Right forelimb (tissue), 1 donor: ENCODE measurements at regions not wholly inside any gene's neighbourhood (a gene's known extent, or its start where the extent isn't known, plus 50 kb on each side); places are given as distances from the start of the nearest gene placed in this dataset.
A peak's percentile ranks its signal among the peaks of the same experiment; 100 is the strongest.

ENCODE experiments used
- DNase-seq: peaks from one replicate; pipeline ENCODE4 v3.0.0-alpha.2; 2018

- no peak for DNase-seq
Measured at GRCh38 chr3:66751842-66752241, 246.3 kb upstream of the KBTBD8 start.

DNA sequence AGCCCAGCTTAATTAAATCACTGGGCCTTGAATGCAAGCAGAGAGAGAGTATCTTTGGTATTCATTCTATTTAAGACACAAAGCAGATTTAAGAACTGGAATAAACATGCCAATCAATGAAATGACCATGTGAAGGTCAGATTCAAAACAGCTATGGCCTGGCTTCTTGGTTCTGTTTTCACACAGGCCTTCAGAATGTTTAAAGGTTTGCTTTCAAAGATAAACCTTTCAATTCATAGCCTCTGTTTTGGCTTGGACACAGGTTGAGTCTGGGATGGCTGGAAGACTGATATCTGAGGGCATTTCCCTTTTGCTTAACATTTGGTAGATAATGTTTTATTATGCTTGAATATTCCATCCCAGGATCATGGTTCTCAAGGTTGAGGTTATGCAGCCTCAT, 244.4 kb upstream of the KBTBD8 start:
- no peak for DNase-seq

- no peak for DNase-seq
Measured at GRCh38 chr3:66754613-66755012, 243.5 kb upstream of the KBTBD8 start.

GRCh38 chr3:66755924-66756323, 242.2 kb upstream of the KBTBD8 start:
- no peak for DNase-seq

DNA sequence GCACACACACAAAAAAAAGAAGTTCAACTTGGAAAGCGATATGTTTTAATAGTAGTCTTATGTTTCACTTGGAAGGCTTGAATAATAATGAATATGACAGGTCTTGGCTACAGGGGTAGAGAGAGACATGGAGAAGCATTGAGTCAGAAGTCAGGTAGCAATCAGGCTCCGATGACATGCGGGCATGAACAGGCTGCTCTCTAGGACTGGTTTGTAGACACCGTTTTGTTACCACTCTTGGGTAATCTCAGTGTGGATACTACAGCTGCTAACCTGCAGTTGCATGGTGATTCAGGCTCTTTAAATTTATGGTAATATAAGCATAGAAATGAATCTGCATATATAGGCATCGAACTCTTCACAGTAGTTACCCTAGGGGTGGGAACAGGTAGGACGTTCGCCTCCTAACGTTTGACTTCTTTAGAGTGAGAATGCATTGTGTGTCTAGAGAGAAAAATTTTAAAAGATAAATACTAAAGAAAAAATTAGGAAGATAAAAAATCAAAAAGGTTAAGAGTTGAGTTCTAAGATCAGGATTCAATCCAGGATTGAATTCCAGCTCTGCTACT, 241.6 kb upstream of the KBTBD8 start:
- no peak for DNase-seq

- no peak for DNase-seq
Measured at GRCh38 chr3:66761093-66761780, 236.9 kb upstream of the KBTBD8 start.

DNA sequence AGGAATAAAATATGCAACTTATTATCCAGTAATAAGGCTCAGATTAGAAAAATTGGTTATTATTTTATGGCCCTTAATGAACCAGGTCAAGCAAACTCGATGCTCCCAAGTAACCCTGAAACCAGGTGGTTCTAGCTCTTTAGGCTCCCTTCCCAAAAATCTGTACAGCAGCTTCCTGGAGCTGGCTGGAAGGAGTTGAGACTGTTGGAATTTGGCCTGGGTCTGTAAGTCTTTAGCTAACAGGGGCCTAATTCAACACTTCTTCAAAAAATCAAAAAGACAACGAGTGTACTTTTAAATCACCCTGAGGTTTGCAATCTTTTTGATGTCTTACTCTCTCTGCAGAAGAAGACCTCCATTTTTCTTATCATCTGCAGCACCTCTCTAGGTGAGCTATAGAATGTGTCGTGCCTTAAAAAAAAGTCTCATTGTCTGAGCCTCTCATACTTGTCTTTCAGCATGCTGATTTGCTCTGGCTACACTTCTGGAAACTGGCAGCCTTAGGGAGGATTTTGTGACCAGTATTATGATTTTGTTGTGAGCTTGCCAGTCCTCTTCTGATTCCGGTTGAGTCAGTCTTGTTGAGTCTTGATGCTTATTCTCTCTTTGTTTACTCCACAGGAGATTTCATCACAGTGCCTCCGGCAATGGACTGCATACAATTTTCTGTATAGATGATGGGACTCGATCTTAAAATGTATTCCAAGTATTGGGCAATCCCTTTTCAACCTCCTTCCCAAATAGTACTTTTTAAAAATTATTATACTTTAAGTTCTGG, 235.0 kb upstream of the KBTBD8 start:
- no peak for DNase-seq

DNA sequence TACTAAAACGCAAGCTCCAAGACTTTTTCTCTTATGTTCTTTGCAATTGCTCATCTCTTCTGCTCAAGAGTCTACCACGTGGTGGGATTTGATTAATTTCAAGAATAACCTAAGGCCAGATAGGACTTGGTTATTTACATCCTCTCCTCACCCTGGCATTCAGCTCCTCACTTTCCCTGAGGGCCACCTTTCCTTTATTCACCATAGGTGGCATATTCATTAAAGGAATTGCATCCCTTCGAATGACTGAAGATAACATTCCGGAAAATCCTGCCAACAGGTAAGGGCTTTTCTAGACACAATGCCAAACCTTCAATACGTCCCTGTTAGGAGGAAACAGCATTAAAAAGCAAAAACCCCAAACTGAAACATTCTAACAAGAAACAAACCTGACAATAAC, 220.0 kb upstream of the KBTBD8 start:
- no peak for DNase-seq

DNA sequence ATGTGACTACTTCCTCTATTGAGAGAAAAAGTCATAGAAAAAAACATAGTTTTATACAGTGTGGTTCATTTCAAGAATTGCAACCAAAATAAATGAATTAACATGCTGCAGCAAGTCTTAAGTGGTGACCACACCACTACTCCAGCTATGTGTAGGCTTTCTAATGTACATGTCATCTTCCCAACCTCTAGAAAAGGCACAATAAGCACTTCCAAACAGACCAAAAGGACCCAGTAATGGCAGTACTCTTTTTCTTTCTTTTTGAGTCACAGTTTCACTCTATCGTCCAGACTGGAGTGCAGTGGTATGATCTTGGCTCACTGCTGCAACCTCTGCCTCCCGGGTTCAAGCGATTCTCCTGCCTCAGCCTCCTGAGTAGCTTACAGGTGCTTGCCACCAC, 219.3 kb upstream of the KBTBD8 start:
- DNase-seq: no peak

- DNase-seq: no peak
Measured at GRCh38 chr3:66785191-66785909, 212.8 kb upstream of the KBTBD8 start.

- no peak for DNase-seq
Measured at GRCh38 chr3:66789580-66790237, 208.4 kb upstream of the KBTBD8 start.

- no peak for DNase-seq
Measured at GRCh38 chr3:66792086-66792485, 206.0 kb upstream of the KBTBD8 start.

DNA sequence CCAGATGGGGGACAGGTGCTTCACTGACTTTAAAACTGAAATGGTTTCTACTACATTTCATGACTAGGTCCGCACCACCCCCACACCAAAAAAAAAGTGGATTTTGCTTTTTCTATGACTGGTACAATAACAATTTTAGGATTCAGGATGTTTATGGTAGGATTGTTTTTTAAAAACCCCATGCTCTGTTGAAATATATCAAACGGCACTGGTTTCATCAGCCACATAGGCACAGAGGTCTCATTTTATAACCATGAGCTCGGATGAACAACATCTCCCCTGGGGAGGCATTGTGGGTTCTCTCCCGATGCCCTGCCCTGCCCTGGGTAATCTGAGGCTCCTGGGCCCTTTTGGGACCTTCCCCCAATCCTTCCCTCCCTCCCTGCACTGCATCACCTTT, 202.7 kb upstream of the KBTBD8 start:
- DNase-seq: no peak

DNA sequence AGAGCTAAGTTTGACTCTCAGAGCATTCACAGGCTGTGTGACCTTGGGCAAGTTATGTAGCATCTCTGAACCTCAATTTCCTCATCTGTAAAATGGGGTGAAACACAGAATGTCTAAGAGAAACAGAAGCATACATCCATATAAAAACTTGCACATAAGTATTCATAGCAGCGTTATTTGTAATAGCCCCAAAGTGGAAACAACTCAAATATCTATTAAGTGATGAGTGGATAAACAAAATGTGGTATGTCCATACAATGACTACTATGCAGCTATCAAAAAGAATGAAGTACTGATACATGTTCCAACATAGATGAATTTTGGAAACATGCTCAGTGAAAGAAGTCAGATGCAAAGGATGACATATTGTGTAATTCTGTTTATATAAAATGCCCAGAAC, 201.8 kb upstream of the KBTBD8 start:
- no peak for DNase-seq

DNA sequence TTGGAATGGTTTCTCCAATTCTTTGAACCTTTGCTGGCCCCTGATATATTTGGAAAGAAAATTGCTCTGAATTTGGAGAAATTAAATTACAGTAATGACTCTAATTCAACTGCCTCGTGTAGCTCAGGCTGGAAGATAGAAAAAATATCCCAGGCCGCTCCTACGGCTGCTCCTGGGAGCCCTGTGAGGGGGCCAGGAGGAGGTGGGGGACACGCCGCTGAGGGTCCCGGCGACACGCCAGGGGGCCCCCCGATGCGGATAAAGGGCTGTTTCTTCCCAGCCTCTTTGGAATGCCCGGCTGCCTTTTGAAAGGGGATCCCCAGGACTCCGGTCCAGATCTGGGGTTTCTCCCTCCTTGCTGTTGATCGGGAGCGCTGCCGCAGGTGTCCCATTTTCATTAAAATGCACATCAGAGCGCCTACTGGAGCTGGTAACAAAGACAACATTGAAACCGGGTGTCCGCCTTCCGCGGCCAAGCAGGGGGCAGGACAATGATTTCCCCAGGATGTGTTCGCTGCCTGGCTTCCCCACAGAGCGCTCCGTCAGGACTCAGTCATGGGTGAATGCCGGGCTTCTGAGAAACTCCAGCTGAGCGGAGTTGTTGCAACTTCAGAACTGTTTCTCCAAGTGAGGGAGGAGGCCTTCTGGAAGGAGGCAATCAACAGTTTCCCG, 200.1 kb upstream of the KBTBD8 start:
- DNase-seq: peak; percentile 49

DNA sequence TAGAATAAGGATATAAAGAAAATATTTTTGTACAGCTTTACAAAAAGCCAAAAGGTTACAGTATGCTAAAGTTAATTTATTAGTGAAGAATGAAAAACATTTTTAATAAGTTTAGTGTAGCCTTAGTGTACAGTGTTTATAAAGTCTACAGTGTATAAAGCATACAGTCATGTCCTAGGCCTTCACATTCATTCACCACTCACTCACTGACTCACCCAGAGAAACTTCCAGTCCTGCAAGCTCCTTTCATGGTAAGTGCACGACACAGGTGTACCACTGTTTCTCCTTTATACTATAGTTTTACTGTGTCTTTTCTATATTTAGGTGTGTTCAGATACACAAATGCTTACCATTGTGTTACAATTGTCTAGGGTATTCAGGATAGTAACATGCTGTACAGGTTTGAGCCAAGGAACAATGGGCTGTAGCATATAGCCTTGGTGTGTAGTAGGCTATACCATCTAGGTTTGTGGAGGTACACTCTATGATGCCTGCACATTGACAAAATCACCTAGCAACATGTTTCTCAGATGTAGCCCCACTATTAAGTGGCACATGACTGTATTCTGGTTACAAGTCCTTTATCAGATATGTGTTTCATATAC, 197.1 kb upstream of the KBTBD8 start:
- no peak for DNase-seq

DNA sequence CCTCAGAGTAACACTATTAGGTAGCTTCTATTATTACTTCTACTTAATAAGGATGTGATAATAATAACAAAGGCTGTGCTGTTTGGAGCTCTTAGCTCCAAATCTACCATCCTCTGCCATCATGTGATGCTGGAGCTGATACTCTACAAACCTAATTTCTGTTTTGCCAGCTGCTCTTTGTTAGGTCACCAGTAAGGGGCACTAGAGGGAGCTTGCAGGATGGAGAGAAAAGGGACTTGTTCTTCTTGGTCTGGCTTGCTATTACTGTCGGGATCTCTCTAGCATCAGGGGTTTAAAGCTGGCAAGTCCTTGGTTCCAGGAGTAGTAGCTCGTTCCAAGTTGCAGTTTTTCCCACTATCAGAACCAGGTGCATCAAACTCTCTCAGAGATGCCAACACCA, 194.9 kb upstream of the KBTBD8 start:
- no peak for DNase-seq

GRCh38 chr3:66803721-66804695, 194.1 kb upstream of the KBTBD8 start:
- no peak for DNase-seq

GRCh38 chr3:66808891-66809594, 189.1 kb upstream of the KBTBD8 start:
- no peak for DNase-seq

DNA sequence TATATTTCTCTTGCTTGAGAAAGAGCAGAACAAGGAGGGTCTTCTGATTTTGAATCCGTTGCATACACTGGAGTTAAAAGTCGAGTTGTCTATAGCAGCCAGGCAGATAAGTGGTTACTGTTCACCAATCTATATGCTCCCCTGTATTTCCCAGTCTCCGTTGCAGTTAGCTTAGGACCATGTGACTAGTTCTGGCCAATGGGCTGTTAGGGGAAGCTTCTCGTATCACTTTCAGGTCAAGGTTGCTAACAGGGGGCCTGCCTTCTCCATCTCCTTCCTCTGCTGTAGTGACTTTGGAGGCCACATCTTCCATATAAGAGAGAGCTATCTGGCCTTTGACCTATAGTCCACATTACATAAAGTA, 188.5 kb upstream of the KBTBD8 start:
- DNase-seq: no peak
